SK-N-MC (cell line): ENCODE measurements at regions not wholly inside any gene's neighbourhood (a gene's known extent, or its start where the extent isn't known, plus 50 kb on each side); places are given as distances from the start of the nearest gene placed in this dataset.

Experiments
- EZH2 ChIP-seq: fragments of 200-600 bp; sonication (generic); IDR thresholded peaks from one replicate; pipeline ENCODE4 v1.6.1; 2017; ENCODE audit warnings: antibody characterized with exemption
- FOXP2 ChIP-seq: optimal IDR thresholded peaks from 2 replicates; pipeline ENCODE3; 2011; ENCODE audit warnings: mild to moderate bottlenecking, moderate library complexity; ENCODE audit not compliant: insufficient read depth; ENCODE audit errors: extremely low read length, control extremely low read depth
- POLR2AphosphoS5 ChIP-seq: IDR thresholded peaks from 2 replicates; pipeline ENCODE4 v1.6.1; 2012; ENCODE audit warnings: mild to moderate bottlenecking, low read depth, low read length, borderline replicate concordance

GRCh38 chr4:170170861-170171260 lies 81.1 kb upstream of the AADAT start:
- TF ChIP-seq EZH2 (no peak), POLR2AphosphoS5 (no peak), FOXP2 (no peak)
